HG03439 (cell line): ENCODE measurements at regions not wholly inside any gene's neighbourhood (a gene's known extent, or its start where the extent isn't known, plus 50 kb on each side); places are given as distances from the start of the nearest gene placed in this dataset.

Experiments
- ATAC-seq: cut with Tn5 transposase; IDR thresholded peaks from one replicate; pipeline ENCODE4 v1.9.1; 2021; ENCODE audit warnings: mild to moderate bottlenecking, moderate library complexity; ENCODE audit not compliant: unreplicated experiment

- ATAC-seq, result no peak
Measured at GRCh38 chr15:91784973-91785709, 68.4 kb upstream of the SLCO3A1 start.

- ATAC-seq, result no peak
Measured at GRCh38 chr15:91787198-91787597, 66.3 kb upstream of the SLCO3A1 start.

- no peak for ATAC-seq
Measured at GRCh38 chr15:91789136-91789535, 64.4 kb upstream of the SLCO3A1 start.

GRCh38 chr15:91790836-91791235 lies 62.7 kb upstream of the SLCO3A1 start:
- no peak for ATAC-seq

GRCh38 chr15:91793771-91794170 lies 59.7 kb upstream of the SLCO3A1 start:
- no peak for ATAC-seq

GRCh38 chr15:91795235-91795634 lies 58.3 kb upstream of the SLCO3A1 start:
- ATAC-seq, result no peak

GRCh38 chr15:91801836-91802534 lies 51.5 kb upstream of the SLCO3A1 start:
- ATAC-seq, result no peak

GRCh38 chr15:91803260-91803659 lies 50.2 kb upstream of the SLCO3A1 start:
- no peak for ATAC-seq
